ENCODE measurements at regions not wholly inside any gene's neighbourhood (a gene's known extent, or its start where the extent isn't known, plus 50 kb on each side); places are given as distances from the start of the nearest gene placed in this dataset.

GRCh38 chr7:85924062-85924461 lies 719.6 kb upstream of the GRM3 start:
- no peaks in the 10 kb centered on the region for H3K9me3 ChIP-seq
- intact Hi-C loops (cut with DNase I; ENCODE audit: low total_unique reads), result no loop called here
- WGBS, 5 donors, result 73 to 84% (median 80%) methylated on average over 2 of the region's 2 CpGs
- no peak for DNase-seq
- no peaks in the 10 kb centered on the region for H3K4me1 ChIP-seq
- H3K27ac ChIP-seq, result no peak overlapping the region
- H3K36me3 ChIP-seq, result no peaks in the 10 kb centered on the region
- no peaks in the 10 kb centered on the region for H3K27me3 ChIP-seq (replicated peaks in 1 of 7)
- no peak for TF ChIP-seq POLR2AphosphoS5 (IDR thresholded peaks at IDR 0.05)
- no peak for TF ChIP-seq CTCF (IDR thresholded peaks at IDR 0.05 in 8 of 11, conservative IDR thresholded peaks at IDR 0.05 in 3 of 11)
- TF ChIP-seq POLR2A (IDR thresholded peaks at IDR 0.05), result no peak
- no peak overlapping the region for H3K4me3 ChIP-seq

GRCh38 chr7:85916016-85916415 lies 727.7 kb upstream of the GRM3 start:
- Histone ChIP-seq H3K4me3 (no peak overlapping the region), H3K4me1 (no peaks in the 10 kb centered on the region), H3K9me3 (peaks cover 0 to 16% (median 6%) of the 10 kb centered on the region in 8 donors), H3K27me3 (replicated peaks in 1 of 7) (no peaks in the 10 kb centered on the region), H3K27ac (no peak overlapping the region), H3K36me3 (no peaks in the 10 kb centered on the region)
- intact Hi-C loops (cut with DNase I; ENCODE audit: low total_unique reads), result no loop called here
- no peak for DNase-seq
- TF ChIP-seq CTCF (IDR thresholded peaks at IDR 0.05 in 8 of 11, conservative IDR thresholded peaks at IDR 0.05 in 3 of 11) (no peak), POLR2A (IDR thresholded peaks at IDR 0.05) (no peak), POLR2AphosphoS5 (IDR thresholded peaks at IDR 0.05) (no peak)

GRCh38 chr7:85914437-85914836 lies 727.6 kb upstream of the SEMA3D start:
- Histone ChIP-seq H3K36me3 (no peaks in the 10 kb centered on the region), H3K9me3 (peaks cover 0 to 22% (median 6%) of the 10 kb centered on the region in 8 donors), H3K4me3 (no peak overlapping the region), H3K27me3 (replicated peaks in 1 of 7) (no peaks in the 10 kb centered on the region), H3K27ac (no peak overlapping the region), H3K4me1 (no peaks in the 10 kb centered on the region)
- TF ChIP-seq POLR2AphosphoS5 (IDR thresholded peaks at IDR 0.05), result no peak
- no peak for TF ChIP-seq CTCF (IDR thresholded peaks at IDR 0.05 in 8 of 11, conservative IDR thresholded peaks at IDR 0.05 in 3 of 11)
- TF ChIP-seq POLR2A (IDR thresholded peaks at IDR 0.05), result no peak
- intact Hi-C loops (cut with DNase I; ENCODE audit: low total_unique reads), result no loop called here
- WGBS, 5 donors, result 74 to 93% (median 80%) methylated on average over 2 of the region's 2 CpGs
- no peak for DNase-seq

GRCh38 chr7:85908051-85908450 lies 721.2 kb upstream of the SEMA3D start:
- WGBS, 5 donors, result 71 to 90% (median 76%) methylated on average over 1 of the region's 1 CpG
- Histone ChIP-seq H3K27ac (no peak overlapping the region), H3K9me3 (peaks cover 0 to 20% (median 4%) of the 10 kb centered on the region in 8 donors), H3K27me3 (replicated peaks in 1 of 7) (no peaks in the 10 kb centered on the region), H3K4me1 (no peaks in the 10 kb centered on the region), H3K4me3 (no peak overlapping the region), H3K36me3 (no peaks in the 10 kb centered on the region)
- no peak for TF ChIP-seq POLR2A (IDR thresholded peaks at IDR 0.05)
- no peak for TF ChIP-seq CTCF (IDR thresholded peaks at IDR 0.05 in 8 of 11, conservative IDR thresholded peaks at IDR 0.05 in 3 of 11)
- TF ChIP-seq POLR2AphosphoS5 (IDR thresholded peaks at IDR 0.05), result no peak
- intact Hi-C loops (cut with DNase I; ENCODE audit: low total_unique reads), result no loop called here
- DNase-seq, result no peak

All from spleen (tissue), 11 donors.